DMS53 treated with DMSO at 0.1 percent for 48 hours (cell line): ENCODE measurements at regions not wholly inside any gene's neighbourhood (a gene's known extent, or its start where the extent isn't known, plus 50 kb on each side); places are given as distances from the start of the nearest gene placed in this dataset.
"Not testable (repeated sequence)": the region's sequence is repeated elsewhere in the genome, so short reads cannot be mapped to it uniquely, and the experiment has no call there.

Experiments
- DNase-seq: peaks from one replicate; lab custom pipeline; 2025; ENCODE audit not compliant: unreplicated experiment; lab: John Stamatoyannopoulos, UW

DNA sequence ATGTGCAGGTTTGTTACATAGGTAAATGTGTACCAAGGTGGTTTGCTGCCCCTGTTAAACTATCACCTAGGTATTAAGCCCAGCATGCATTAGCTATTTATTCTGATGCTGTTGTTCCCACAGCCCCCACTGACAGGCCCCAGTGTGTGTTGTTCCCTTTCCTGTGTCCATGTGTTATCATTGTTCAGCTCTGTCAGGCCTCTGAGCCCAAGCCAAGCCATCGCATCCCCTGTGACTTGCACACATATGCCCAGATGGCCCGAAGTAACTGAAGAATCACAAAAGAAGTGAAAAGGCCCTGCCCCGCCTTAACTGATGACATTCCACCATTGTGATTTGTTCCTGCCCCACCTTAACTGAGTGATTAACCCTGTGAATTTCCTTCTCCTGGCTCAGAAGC, 757.5 kb downstream of the NR2F1-AS1 start:
- DNase-seq: not testable (repeated sequence)

DNA sequence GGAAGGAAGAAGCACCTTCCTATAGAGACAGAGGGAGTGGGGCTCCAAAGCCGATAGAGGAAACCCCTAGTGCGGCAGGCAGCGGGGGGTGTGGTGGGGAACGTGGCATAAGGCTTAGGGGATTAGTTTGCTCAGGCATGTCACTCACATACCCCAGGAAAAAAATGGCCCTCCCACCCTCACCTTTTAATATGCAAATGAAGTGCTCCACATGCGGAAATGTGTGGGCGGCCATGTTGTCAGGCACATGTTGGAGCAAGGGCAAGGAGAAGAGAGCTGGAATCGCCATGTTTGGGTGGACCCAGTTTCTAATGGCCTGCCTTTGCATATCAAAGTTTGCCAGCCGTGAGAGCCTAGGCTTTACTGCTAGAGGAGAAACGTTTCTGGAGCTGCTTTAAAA, 758.8 kb downstream of the NR2F1-AS1 start:
- DNase-seq: no peak

GRCh38 chr5:92809855-92810465, 771.1 kb downstream of the NR2F1-AS1 start:
- DNase-seq: no peak

DNA sequence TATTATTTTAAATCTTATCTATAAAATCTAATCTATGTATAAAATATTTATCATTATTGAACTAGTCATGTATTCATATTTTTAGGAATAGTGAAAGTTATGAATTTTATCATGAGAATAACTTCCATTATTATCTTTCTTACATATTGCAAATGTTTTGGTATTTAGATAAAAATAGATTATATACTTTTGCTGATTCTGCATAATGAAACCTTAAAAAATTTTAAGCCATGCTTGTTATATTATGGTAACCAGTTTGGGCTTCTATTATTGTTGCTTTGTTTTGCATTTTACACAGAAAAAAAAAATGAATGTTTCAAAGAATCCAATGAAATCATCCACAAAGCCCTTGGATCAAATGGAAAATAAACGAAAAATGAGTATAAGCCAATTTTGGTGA, 772.5 kb downstream of the NR2F1-AS1 start:
- DNase-seq: no peak

DNA sequence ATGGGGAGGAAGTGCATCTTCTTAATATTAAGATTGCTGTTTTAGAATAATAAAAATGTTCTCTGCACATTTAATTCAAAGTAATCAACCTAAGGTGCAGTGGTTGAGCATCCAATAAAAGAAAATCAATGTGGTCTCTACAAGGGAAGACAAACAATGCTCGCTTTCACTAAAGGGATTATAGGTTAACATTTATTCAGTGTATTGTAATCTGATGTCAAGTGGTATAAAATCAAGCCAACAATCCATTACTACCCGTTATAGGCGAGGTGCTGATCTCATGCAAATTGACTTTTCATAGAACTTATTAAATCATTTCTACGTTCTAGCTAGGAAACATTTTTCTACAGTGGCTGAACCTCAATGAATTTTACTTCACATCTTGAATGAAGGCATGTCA, 773.9 kb downstream of the NR2F1-AS1 start:
- no peak for DNase-seq

- no peak for DNase-seq
Measured at GRCh38 chr5:92805446-92805845, 775.6 kb downstream of the NR2F1-AS1 start.

DNA sequence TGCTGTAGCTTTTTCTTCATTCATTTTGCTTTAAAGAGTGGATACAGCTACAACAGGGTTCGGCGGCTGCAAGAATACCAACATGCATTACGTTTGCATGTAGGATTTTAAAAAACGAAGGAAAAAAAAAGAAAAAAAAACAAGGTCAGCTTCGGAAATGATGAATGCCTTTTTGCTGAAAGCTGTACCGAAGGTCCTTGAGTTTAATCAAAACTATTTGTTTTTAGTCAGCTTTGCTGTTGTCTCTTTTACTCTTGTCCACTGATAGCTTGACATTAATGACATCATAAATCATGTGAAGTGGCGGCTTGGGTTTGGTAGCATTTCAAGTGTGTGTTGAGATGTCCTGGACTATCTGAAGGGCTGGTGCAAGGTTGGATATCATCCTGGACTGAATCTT, 779.1 kb downstream of the NR2F1-AS1 start:
- DNase-seq: peak; percentile 94

GRCh38 chr5:92800365-92800764, 780.7 kb downstream of the NR2F1-AS1 start:
- peak; percentile 60 for DNase-seq

GRCh38 chr5:92795633-92796032, 785.4 kb downstream of the NR2F1-AS1 start:
- DNase-seq: no peak

GRCh38 chr5:92780057-92780456, 801.0 kb downstream of the NR2F1-AS1 start:
- no peak for DNase-seq

DNA sequence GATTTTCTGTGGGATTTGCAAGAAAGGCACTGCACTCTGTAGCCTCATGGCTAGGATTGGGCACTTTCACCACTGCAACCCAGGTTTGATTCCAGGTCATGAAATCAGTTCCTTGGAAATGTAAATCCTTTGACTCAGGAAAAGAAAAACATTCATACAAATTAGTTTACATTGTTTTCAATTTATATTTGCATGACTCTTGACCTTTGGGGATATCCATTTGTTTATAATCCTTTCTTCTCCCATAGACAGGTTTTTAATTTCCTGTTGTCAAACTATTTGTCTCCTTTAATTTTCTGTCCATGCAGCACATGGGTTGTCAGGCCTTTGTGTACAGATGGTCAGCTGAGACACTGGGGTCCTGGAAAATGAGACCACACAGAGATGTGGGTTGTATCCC, 801.5 kb downstream of the NR2F1-AS1 start:
- DNase-seq: no peak

DNA sequence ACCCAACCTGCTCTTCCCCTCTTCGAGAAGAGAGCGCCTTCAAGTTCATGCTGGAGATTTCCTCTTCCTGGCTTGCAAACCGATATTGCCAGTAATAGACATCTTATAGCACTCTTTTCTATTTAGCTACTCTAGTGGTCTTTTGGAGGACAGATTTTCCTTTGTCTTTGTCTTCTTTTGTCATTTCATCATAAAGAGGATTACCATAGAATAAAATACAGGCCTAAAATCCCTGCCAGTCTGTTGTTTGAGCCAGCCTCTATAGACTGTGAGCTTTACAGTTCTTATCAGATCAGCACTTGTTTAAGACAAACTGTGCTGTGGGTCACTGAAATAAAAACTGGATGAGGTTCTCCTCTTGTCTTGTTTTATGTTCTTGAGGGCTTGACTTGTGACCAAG, 802.8 kb downstream of the NR2F1-AS1 start:
- no peak for DNase-seq

DNA sequence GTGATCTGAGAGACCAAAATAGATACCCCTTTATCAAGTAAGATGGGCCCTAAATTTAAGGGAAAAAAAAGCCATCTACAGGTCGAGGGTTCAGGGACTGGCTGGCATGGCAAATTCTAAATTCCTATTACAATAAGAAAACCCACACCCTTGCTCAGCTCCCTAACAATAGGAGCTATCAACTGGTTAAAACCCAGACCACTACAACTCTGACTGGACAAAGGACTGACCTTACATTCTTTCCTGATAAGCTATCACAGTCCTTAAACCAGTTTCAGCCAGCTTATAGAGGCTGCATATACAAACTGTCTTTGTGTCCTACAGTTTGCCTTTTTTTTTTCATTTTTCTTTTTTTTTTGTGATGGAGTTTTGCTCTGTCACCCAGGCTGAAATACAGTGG, 803.6 kb downstream of the NR2F1-AS1 start:
- DNase-seq: no peak

GRCh38 chr5:92775711-92776615, 805.1 kb downstream of the NR2F1-AS1 start:
- DNase-seq: no peak

DNA sequence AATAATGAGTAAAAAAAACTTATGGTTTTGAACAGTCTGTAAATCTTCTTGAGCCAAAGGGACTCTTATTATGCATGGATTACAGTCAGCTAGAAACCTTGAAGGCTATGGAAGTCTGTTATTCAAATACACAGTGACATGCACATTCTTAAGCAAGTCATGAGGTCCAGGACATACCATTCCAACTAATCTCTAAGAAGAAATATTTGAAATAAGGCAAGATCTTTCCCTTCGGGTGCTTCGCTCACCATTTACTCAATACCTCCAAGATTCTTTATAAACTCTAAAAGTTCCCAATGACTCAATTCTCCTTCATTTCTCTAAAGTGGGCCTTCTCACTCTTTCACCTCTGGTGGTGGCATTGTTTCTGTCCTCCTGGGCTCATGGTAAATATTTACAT, 811.0 kb downstream of the NR2F1-AS1 start:
- DNase-seq: no peak

- no peak for DNase-seq
Measured at GRCh38 chr5:92761585-92761984, 819.4 kb downstream of the NR2F1-AS1 start.

GRCh38 chr5:92760550-92760949, 820.5 kb downstream of the NR2F1-AS1 start:
- DNase-seq: no peak

DNA sequence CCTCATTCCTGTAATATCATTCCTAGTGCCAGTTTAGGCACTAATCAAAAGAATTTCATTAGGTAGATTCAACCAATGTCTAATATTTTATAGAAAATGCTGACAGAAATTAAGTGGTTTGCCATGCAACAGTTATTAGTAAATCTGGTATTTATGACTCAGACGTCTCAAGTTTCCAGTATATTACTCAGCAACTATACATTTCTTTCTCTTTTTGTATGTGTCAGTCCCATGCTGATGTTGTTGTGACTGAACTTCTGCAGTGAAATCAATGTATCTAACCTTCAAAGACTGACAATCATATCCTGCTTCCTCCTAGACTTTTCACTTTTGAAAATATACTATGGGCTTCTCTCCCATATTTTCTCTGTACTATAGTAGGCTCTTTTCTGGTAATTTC, 822.5 kb downstream of the NR2F1-AS1 start:
- no peak for DNase-seq

GRCh38 chr5:92749943-92750342, 831.1 kb downstream of the NR2F1-AS1 start:
- peak; percentile 31 for DNase-seq

DNA sequence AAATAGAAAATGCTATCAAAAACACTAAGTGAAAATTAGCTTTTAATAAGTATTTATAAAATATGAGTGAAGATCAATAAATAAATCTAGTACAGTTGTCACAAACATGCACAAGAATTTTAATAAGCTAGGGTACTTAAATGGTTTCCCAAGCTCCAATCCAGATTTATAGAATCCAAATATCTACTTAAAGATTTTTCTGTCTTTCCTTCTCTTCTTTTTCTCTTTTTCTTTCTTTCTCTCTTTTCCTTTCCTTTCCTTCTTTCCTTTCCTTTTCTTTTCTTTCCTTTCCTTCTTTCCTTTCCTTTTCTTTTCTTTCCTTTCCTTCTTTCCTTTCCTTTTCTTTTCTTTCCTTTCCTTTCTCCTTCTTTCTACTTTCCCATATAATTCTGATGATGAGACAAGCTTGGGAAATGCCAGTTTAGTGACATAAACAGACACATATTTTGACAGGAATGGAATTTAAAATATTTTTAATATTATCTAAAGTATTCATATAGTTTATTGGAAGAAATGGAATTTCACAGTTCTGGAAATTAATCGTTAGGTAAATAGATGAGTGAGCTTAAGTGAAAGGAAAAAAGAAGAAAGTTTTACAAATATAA, 832.8 kb downstream of the NR2F1-AS1 start:
- no peak for DNase-seq

GRCh38 chr5:92741906-92742305, 839.1 kb downstream of the NR2F1-AS1 start:
- DNase-seq: no peak
